GM21786 (cell line): ENCODE measurements at regions not wholly inside any gene's neighbourhood (a gene's known extent, or its start where the extent isn't known, plus 50 kb on each side); places are given as distances from the start of the nearest gene placed in this dataset.
"Not testable (repeated sequence)": the region's sequence is repeated elsewhere in the genome, so short reads cannot be mapped to it uniquely, and the experiment has no call there.

ENCODE experiments used
- ATAC-seq: cut with Tn5 transposase; IDR thresholded peaks from one replicate; pipeline ENCODE4 v1.9.1; 2021; ENCODE audit not compliant: unreplicated experiment

DNA sequence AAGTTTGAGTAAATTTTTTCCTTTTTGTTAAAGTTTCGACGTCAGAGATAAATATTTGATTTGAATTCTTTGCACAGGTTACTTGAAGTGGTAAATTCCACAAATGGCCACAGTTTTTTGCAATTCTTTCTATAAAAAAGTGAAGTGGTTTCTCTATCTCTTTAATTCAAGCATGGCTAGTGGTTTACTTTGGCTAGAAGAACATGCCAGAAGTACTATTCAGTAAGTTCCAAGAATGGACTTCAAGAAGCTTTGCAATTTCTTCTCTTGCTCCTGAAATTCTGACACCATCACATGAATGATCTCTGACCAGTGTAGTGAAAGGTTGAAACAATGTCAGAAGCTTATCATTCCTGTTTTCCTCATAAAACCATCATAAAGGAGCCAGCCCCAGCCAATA is 55.7 kb upstream of the RNPC3 start:
- no peak for ATAC-seq

- no peak for ATAC-seq
Observed at GRCh38 chr1:103467100-103467499, 58.4 kb upstream of the RNPC3 start.

- peak; percentile 72 for ATAC-seq
Observed at GRCh38 chr1:103461161-103462105, 64.1 kb upstream of the RNPC3 start.

DNA sequence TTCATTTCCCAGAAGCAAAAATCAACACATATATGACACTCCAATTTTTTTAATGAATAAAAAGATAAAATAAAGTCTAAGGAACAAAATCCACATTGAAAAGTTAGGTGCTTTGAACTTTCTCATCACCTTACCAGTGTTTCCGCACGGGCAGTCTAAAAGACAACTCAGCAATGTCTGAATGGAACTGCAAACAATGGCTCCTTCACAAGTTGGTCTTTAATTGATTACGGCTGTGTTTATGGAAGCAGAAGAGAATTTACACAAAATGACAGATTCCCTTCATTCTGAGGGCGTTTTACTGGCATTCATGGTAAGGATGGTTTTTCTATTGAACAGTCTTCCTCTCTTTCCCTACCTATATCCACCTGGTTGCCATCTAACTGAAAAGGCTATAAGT is 65.0 kb upstream of the RNPC3 start:
- ATAC-seq: no peak

DNA sequence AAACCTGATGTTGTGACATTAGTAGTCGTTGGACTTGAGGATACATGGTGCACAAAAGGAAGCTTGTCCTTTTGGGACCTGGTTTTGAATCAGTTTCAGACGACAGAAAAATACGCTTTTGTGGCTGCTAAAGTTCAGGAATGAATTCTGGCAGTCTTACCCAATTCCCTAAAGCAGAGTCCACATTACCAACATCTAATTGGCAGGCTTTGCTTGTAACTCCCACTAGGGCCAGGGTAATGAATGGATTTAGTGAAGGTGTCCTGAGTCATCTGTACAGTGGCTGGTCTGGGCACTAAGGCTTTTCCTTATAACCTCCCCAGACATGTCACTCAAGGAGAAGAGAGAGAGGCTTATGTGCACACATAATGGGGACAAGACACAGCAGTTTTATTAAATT is 66.2 kb upstream of the RNPC3 start:
- ATAC-seq: no peak

DNA sequence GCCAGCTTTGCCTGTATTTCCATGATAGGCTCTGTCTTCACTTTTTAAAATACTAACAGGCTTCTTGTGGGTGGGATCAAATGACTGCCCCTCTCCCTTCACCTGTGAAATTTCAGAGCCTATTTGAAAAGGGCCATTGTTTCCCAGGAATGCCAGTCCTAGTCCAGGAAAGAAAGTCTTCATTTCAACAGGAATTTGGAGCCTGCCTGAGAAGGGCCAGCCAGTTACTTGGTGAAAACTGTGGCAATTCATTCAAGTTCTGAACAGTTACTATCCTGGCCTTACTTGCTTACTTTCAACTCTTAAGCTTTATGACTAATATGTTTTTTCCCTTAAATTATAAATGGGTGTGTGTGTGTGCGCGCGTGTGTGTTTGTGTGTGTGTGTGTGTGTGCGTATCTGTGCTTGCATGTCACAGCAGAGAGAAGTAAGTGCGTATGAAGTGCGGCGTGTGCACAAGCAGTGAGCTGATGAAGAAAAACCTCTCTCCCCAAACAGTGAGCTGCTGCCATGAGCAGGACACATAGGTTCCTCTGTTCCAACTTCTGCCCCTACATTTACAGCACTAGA is 67.5 kb upstream of the RNPC3 start:
- no peak for ATAC-seq

GRCh38 chr1:103448560-103448959 is 76.9 kb upstream of the RNPC3 start:
- peak; percentile 61 for ATAC-seq

DNA sequence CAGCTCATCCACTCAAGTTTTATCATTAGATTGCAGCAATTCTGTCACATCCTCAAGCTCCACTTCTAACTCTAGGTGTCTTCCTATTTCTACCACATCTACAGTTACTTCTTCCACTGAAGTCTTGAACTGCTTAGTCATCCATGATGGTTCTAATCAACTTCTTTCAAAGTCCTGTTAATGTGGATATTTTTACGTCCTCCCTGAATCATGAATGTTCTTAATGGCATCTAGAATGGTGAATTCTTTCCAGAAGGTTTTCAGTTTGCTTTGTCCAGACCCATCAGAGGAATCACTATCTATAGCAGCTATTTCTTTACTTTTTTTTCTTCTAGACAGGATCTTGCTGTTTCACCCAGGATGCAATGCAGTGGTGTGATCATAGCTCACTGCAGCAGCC is 78.0 kb upstream of the RNPC3 start:
- ATAC-seq: no peak

DNA sequence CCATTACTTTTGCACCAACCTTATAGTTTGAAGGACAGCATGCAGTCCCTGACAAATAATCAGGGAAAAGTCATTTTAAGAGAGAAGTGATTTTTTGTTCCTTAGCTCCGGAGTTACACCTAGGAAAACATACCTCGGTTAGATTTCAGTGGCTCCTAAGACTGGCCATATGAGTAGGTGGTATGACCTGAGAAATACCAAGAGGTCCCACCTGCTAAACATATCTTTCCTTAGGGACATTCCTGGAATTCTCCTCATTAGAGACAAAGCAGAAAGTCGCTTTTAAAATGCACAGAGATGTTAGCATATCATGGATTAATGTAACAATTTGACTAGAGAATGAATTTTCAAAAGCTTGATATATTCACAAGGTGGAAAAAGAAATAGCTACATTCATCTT is 84.2 kb upstream of the RNPC3 start:
- ATAC-seq: no peak

GRCh38 chr1:103436568-103437100 is 88.9 kb upstream of the RNPC3 start:
- ATAC-seq: not testable (repeated sequence)

DNA sequence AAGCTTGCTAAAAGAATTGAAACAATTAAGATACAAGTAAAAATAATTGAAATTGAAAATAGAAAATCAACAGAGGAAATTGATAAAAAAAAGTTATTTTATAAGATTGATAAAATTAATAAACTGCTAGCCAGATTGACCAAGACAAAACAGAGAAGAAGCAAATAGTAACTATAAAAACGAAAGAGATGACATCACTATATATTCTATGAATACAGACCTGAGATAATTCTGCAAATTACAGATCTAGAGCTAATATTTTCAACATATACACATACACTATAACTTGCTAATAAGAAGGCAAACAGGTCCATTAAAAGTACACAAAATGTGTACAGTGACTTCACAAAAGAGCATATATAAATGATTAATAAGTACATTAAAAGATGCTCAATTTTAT is 90.1 kb upstream of the RNPC3 start:
- ATAC-seq: no peak

GRCh38 chr1:103424650-103425049 is 100.8 kb upstream of the RNPC3 start:
- no peak for ATAC-seq

DNA sequence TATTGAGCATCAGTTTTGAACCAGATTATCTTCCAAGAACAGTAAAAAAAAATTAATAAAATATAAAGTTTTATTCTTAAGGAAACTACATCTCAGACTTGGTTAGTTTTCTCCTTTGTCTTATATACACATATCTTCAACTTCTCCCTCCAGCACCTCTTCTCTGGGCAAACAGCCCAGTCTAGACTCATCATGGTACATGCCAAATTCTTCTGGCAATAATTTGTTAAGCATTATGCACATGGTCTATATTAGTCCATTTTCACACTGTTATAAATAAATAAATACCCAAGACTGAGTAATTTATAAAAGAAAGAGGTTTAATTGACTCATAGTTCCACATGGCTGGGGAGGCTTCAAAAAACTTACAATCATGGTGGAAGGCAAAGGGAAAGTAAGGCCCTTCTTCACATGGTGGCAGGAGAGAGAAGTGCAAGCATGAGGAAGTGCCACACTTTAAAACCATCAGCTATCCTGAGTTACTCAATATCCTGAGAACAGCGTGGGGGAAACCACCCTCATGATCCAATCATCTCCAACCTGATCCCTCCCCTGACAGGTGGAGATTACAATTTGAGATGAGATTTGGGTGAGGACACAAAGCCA is 108.7 kb upstream of the RNPC3 start:
- no peak for ATAC-seq

DNA sequence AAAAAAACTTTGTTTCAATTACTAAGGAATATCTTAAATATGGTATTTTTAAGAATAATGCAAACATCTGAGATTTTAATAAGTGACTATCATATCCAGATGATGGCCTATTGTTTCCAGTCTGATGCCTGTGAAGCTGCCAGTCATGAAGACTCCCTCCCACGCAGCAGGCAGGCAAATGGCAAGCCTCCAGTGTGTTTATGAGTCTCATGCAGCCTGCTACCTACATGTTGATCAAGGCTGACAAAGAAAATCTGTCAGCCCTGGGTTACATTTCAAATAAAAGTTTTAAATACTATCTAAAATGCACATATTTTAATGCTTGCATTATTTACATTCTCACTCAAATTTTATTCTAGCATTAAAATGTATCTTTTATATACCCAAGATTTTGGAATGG is 137.6 kb upstream of the RNPC3 start:
- ATAC-seq: no peak

DNA sequence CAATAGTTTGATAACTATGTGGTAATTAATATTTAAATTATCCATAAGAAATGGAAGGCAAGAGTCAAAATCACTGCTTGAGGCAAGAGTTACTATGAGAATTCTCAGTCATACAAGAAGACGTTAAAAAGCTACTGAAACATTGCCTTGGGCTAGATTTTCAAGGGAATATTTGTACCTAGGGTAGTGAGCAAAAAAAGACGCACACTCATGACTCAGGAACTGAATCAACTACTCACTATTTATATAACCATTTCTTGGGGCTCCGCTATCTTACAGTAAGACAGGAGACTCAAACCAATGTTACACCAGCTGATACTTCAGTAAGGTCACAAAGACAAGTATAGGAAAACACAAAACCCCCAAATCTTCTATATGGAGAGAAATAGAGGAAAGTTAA is 151.5 kb upstream of the RNPC3 start:
- ATAC-seq: no peak

- ATAC-seq: no peak
Observed at GRCh38 chr1:103372866-103373265, 152.6 kb upstream of the RNPC3 start.

GRCh38 chr1:103371234-103371633 is 154.3 kb upstream of the RNPC3 start:
- no peak for ATAC-seq

DNA sequence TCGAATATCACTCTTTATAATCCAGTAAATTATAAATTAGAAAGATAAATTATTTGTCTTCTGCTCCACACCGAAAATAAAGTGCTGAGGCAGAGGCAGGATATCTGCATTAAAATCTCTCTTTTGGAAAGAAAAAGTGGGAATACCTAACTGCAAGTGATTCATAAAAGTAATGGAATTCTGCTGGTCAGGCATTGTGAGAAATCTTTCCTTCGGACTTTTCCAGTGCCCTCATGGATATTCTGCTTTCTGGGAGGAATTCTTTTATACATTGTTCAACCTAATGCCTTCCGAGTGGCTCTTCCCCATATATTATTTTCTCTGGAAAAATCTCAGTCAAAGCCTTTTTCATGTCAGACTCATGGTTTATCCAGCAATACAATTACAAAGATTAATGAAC is 158.3 kb upstream of the RNPC3 start:
- no peak for ATAC-seq

DNA sequence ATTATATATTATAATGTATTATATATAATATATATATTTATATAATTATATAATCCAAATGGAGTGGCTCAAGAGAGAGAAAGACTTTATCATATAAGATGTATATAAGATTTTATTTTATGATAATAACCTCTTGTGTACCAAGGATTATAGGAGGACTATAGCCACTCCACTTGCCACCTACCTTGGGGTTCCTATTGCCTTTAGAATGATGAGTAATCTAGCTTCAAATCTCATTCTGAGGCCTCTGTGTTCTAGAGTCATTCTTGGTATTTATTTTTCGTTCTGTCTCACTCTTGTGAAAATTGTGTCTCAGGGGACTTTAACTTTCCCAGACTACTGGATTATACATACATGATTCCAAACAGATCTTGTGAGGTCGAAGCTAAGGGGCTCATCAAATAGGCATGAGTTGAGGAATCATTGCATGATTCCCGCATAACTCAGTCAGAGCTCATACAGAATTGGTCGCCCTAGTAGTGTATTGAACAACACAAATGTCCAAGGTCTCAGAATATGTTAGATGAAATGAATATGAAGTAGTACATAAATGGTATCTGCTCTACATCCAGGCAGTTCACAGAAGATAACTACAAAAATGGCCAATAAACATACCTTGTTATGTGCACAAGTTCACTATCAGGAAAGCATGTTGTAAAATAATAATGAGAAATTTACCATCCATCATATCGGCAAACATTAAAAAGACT is 159.5 kb upstream of the RNPC3 start:
- no peak for ATAC-seq

DNA sequence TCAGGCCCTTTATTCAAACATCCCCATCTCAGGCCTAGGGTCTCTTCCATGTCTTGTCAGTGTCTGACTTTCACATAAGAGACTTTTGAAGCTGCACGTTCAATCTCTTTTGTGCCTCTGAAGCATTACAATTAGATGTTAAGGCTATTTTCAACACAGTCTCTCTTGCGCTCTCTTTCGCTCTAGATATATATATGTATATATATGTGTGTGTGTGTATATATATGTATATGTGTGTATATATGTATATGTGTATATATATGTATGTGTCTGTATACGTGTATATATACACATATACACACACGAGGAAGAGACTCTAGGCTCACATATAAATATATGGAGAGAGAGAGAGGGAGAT is 162.5 kb upstream of the RNPC3 start:
- no peak for ATAC-seq

DNA sequence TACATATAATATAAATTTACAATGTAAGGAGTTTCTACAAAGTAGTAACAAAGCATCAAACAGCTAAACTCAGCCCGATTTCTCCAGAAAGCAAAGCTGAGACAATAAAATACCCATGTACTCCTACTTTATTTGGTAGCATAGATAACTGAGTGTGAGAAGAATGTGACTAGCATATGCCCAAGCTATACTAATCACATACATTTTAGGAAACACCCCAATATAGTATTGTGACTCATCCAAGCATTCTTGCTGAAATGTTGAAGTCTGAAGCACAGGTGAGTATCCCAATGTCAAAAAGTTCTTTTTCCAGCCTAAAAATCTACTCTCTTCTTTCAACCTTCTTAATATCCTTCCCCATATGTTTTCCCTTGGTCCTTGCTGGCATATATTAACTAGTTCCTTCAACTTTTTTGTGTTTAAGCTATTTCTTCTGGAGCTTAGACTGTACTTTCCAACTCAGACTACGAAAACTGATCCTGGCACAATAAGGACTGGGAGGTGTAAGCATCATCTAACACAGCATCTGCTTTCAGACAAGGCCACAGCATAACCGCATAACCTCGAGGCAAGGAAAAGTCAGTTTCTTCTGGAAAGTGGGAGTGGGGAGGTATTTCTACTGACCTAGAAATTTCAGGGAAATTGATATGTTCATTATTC is 163.0 kb upstream of the RNPC3 start:
- no peak for ATAC-seq
